ENCODE measurements at regions not wholly inside any gene's neighbourhood (a gene's known extent, or its start where the extent isn't known, plus 50 kb on each side); places are given as distances from the start of the nearest gene placed in this dataset.

DNA sequence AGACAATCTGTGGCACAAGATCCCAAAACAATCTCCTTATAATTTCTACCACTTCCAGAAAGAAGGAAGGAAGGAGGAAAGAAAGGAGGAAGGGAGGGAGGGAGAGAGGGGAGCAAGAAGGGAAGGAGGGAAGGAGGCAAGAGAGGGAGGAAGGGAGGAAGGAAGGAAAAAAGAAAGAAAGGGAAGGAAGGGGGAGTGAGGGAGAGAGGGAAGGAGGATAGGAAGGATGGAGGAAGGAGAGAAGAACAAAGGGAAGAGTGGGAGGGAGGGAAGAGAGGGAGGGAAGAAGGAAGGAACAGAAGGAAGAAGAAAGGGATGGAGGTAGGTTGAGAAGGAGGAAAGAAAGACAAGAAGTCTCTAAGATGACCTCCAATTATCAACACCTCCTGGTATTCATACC is 185.5 kb upstream of the NFE2L3 start:
- DNase-seq: no peak

DNA sequence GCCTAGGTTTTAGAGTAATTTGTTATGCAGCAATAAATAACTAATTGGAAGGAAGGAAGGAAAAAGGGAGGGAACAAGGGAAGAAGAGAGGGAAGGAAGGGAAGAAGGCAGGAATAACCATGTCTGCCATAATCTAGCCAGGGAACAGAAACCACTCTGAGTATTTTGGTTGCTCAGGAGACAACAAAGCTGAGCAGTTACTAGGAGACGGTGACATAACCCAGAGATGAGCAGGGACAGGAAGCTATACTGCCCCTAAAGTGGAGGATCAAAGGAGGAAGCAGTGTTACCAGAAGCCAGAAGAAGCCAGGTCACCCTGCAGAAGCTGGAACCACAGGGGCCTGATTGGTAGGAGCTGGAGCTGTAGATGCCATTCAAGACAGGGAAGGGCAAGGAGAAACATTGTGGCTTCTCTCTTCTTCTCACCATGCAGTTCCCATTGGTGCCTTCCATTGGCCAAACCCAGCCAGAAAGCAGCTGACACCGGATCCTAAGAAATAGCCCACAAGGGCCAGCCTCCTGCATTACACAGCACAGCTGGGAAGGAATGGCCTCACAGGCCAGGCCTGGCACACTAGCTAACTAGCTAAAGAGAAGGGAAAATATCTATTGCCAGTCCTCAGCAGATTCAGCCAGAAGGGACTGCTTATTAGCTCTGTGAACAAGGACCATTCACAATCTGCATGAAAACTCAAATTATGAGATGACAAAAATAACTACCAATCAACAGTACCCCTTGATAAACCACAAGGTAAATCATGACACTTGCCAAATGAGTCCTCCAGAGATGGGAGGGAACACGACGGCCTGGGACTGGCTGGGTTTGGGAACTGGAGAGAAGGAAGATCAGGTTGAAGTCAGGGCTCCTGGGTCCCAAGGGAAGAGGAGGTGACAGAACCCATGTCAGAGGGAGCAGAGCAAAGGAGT is 184.5 kb upstream of the NFE2L3 start:
- DNase-seq: no peak

- DNase-seq: no peak
Observed at GRCh38 chr7:25968205-25968993, 183.6 kb upstream of the NFE2L3 start.

GRCh38 chr7:25970356-25970755 is 181.6 kb upstream of the NFE2L3 start:
- no peak for DNase-seq

- no peak for DNase-seq
Observed at GRCh38 chr7:25970911-25971310, 181.1 kb upstream of the NFE2L3 start.

- DNase-seq: no peak
Observed at GRCh38 chr7:25976630-25977029, 175.4 kb upstream of the NFE2L3 start.

DNA sequence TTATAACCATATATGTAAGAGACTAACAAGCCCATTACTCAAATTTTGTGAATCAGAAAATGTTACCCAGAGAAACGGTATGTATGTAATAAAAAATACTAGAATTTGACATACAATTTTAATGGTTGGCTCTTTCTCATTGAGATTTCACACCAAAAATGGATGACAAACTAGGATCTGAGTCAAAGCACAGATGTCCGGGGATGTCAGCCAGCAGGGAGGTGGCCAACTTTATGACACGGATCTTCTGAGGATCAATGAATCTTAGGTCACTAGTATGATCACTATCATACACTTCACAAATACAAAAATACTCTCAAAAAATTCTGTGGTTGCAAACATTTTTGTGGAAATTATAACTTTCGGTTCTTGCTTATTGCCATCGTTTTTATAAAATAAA is 173.5 kb upstream of the NFE2L3 start:
- DNase-seq: peak; percentile 40

- DNase-seq: no peak
Observed at GRCh38 chr7:25979605-25980004, 172.4 kb upstream of the NFE2L3 start.

DNA sequence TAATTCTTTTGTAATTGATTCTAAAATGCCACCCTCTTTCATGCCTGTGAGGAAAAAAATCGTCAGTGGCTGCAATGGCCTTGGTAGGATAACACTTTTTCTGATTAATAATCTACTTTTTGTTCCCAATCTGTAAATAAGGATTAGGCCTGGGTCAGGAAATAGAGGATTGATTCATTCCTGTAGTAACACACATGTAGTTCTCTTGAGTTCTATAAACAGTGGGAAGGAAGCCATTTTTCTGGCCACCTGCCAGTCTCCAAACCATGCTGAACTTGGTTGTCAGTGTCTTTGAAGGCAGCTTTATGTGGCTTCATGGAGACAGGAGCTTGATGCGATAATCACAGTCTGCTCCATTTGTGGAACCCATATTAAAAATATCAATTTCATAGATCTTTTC is 169.3 kb upstream of the NFE2L3 start:
- DNase-seq: no peak

DNA sequence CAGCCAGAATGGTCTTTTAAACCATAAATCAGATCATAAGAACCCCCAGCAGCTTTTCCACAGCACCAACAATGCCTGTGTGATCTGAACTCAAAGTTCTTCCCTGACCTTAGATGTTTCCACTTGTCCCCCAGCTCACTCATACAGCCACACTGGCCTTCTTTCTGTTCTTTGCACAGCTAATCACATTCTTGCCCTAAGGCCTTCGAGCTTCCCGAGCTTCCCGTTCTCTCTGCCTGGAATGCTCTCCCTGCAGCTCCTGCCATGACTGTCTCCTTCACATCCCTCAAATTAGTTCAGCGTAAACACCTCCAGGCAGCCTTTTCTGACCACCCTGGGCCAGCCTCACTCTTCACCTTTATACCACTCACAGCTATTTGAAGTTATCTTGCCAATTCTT is 166.8 kb upstream of the NFE2L3 start:
- DNase-seq: no peak

DNA sequence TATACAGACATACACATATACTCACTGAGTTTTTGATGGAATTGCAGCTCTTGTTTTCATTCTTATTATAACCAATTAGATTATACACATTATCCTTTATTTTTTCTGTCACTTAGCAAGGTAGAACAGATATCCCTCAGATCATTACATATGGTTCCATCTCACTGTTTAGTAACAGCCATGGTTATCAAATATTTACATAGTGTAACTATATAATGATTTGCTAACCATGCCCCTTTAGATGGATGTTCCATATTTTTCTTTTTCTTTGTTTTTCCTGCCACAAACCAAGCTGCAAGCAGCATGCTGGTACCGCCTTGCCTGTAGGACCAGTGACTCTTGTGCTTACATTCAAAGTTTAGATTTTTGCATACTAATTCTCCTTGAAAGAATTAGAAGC is 163.4 kb upstream of the NFE2L3 start:
- no peak for DNase-seq

DNA sequence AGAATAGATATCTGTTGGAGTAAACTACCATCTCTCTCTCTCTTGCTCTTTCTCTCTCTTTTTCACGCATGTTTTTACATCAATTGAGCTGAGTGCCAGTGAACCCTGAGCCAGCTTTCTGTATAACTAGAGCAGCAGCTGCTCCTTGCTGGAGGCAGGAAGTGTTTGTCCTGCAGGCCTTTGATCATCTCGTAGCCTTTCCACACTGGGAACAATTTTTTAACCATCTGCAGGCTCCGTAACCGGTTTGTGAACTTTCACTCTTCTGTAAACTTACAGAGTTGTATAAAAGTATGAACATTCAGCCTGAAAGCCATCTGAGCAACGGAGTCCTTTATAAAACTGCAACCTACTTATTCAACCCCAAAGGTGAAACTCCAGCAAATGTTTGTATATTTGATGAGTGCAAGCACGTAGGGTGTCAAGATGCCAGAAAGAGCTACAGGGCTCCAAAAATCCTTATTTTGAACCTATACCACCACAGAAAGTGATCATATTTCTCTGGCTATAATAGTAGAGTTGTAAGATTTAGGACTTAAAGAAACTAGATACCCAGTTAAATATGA is 162.8 kb upstream of the NFE2L3 start:
- DNase-seq: no peak

DNA sequence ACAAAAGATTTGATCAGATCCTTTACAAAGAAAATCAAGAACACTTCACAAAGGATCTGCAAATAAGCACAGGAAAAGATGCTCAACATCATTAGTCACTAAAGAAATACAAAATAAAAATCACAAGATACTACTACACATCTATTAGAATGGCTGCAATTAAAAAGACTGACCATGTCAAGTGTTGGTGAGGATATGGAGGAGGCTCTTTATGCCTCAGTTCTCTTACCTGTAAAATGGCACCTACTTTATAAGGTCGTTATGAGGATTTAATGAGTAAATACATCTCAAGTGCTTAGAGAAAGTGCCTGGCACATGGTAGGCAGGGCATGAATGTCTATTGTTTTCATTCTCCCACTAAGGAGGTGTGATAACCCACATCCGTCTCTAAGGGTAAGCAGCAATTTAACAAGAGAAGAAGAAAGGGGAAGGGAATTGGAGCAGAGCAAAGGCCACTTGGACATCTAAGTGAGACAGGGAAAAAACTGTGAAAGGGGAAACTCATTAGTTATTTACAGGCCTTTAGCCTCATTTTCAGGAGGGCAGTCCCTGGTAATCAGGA is 157.5 kb upstream of the NFE2L3 start:
- no peak for DNase-seq

DNA sequence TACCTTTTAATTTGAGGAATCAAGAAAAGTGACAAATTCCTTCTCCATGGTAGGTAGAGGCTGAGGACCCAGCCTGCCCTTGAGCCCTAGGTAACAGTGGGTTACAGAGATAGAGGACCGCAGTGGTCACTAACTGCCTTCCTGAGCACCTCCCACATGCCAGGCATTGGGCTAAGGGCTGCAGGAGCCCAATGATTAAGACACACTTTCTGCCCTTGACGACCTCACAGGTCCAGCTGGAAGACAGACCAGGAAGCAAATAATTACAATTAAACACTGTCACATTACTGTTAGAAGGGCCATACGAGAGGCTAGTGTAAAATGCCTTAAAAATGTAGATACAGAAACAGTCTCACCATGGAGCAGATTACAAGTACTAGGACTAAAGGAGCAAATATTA is 156.8 kb upstream of the NFE2L3 start:
- DNase-seq: no peak

- DNase-seq: no peak
Observed at GRCh38 chr7:25996006-25996408, 156.0 kb upstream of the NFE2L3 start.

- no peak for DNase-seq
Observed at GRCh38 chr7:25998499-25998898, 153.5 kb upstream of the NFE2L3 start.

- DNase-seq: no peak
Observed at GRCh38 chr7:26000841-26001240, 151.2 kb upstream of the NFE2L3 start.

DNA sequence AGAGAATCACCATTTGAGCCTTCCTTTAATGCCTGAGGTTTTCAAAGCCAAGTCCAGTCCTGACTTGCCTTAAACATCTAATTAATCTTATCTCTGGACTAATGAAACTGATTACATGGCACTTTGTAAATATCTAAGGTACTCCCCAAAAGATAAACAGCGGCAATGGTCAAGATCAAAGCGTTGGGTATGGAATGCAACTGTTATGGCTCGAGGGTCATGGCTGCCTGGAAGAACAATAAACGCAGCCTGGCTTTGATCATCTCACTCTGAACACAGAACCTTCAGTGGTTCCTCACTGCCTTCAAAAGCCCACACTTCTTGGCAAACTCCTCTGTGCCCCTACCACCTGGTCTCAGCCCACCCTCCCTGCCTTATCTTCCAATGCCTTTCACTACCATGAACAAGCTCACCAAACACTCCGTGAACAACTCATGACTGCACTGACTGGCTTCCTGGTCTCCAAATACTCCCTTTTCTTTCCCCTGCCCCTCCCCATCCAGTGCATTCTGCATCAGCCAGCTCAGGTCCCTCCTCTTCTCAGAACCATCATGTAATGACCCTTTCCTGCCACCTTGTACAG is 150.2 kb upstream of the NFE2L3 start:
- no peak for DNase-seq

- no peak for DNase-seq
Observed at GRCh38 chr7:26005683-26006410, 146.2 kb upstream of the NFE2L3 start.

GRCh38 chr7:26006426-26006825 is 145.6 kb upstream of the NFE2L3 start:
- no peak for DNase-seq

- no peak for DNase-seq
Observed at GRCh38 chr7:26007510-26007909, 144.5 kb upstream of the NFE2L3 start.

DNA sequence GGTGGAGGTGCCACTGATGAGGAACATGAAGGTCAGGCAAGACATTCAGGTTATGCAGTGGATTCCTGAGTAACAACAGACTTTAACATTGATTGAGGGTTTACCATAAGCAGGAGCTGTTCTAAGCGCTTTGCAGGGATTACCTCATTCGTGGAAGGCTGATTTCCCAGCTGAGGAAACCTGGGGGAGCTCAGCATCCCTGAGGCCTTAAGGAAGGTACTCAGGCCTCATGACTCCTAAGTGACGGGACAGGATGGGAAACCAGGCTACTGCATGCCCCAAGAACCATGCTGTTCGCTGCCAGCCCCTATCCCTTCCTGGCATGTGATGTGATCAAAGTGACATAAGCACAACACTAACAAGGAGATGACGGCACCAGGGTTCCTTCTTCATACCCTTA is 143.6 kb upstream of the NFE2L3 start:
- DNase-seq: no peak
